ENCODE measurements at regions not wholly inside any gene's neighbourhood (a gene's known extent, or its start where the extent isn't known, plus 50 kb on each side); places are given as distances from the start of the nearest gene placed in this dataset.

DNA sequence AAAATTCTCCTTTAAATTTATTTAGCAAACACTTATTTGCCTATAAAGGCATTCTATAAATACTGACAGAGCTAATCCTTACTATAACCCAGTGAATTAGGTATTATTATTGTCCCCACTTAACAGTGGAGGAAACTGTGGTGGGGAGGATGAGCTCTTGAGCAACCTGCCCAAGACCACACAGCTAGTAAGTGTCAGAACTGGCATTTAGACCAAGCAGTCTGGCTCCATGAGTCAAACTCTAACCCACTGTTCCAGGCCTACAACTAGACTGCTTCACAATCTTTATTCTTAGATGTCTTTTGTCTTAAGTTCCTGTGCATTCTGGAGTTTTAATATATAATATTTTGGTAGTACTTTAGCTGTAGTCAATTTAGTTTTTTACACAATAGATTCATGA, 530.8 kb downstream of the BCKDHB start:
- TF ChIP-seq POLR2A (IDR thresholded peaks at IDR 0.05) = no peak
- TF ChIP-seq, protein P1, sequence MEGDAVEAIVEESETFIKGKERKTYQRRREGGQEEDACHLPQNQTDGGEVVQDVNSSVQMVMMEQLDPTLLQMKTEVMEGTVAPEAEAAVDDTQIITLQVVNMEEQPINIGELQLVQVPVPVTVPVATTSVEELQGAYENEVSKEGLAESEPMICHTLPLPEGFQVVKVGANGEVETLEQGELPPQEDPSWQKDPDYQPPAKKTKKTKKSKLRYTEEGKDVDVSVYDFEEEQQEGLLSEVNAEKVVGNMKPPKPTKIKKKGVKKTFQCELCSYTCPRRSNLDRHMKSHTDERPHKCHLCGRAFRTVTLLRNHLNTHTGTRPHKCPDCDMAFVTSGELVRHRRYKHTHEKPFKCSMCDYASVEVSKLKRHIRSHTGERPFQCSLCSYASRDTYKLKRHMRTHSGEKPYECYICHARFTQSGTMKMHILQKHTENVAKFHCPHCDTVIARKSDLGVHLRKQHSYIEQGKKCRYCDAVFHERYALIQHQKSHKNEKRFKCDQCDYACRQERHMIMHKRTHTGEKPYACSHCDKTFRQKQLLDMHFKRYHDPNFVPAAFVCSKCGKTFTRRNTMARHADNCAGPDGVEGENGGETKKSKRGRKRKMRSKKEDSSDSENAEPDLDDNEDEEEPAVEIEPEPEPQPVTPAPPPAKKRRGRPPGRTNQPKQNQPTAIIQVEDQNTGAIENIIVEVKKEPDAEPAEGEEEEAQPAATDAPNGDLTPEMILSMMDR (IDR thresholded peaks at IDR 0.05 in 4 of 5, conservative IDR thresholded peaks at IDR 0.05 in 1 of 5) = no peak

All from gastrocnemius medialis (tissue), 4 donors.